Uterus (tissue), 2 donors: ENCODE measurements at regions not wholly inside any gene's neighbourhood (a gene's known extent, or its start where the extent isn't known, plus 50 kb on each side); places are given as distances from the start of the nearest gene placed in this dataset.

ENCODE experiments used
- POLR2A ChIP-seq, 2 donors: fragments of 450-650 bp; IDR thresholded peaks; one replicate each; pipeline ENCODE4 v1.6.1; 2016; ENCODE audit warnings: antibody characterized with exemption in 2 of 2, mild to moderate bottlenecking in 1 of 2, moderate library complexity in 1 of 2
- TF ChIP-seq, protein P1 (sequence below), 4 experiments: fragments of 200-600 bp in 2 of 4; fragments of 450-650 bp in 2 of 4; sonication (generic) in 2 of 4; IDR thresholded peaks; one replicate each; pipeline ENCODE4 v1.5.1; 2016 to 2019; ENCODE audit warnings: antibody characterized with exemption in 4 of 4, mild to moderate bottlenecking in 2 of 4, moderate library complexity in 1 of 4

DNA sequence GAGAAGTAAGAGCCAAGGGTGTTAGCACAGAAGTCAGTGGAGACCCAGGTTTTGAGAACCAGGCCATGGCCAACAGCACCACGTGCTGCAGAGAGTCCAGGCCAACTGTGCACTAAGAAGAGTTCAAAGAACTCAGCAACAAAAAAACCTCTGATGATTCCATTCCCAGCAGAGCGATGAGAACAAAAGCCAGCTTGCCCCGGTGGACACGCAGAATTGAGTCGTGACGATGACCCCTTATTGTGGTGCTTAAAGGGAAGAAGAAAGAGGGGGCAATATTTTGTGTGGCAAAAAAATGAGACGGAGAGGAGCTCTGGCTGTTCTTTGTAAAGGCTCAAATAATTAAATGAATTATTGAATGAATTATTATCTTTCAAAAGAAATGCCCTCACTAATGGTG is 468.3 kb upstream of the AUTS2 start:
- TF ChIP-seq, protein P1, sequence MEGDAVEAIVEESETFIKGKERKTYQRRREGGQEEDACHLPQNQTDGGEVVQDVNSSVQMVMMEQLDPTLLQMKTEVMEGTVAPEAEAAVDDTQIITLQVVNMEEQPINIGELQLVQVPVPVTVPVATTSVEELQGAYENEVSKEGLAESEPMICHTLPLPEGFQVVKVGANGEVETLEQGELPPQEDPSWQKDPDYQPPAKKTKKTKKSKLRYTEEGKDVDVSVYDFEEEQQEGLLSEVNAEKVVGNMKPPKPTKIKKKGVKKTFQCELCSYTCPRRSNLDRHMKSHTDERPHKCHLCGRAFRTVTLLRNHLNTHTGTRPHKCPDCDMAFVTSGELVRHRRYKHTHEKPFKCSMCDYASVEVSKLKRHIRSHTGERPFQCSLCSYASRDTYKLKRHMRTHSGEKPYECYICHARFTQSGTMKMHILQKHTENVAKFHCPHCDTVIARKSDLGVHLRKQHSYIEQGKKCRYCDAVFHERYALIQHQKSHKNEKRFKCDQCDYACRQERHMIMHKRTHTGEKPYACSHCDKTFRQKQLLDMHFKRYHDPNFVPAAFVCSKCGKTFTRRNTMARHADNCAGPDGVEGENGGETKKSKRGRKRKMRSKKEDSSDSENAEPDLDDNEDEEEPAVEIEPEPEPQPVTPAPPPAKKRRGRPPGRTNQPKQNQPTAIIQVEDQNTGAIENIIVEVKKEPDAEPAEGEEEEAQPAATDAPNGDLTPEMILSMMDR (IDR thresholded peaks at IDR 0.05) = no peak
- no peak for TF ChIP-seq POLR2A (IDR thresholded peaks at IDR 0.05)
